BLaER1 (cell line): ENCODE measurements at regions not wholly inside any gene's neighbourhood (a gene's known extent, or its start where the extent isn't known, plus 50 kb on each side); places are given as distances from the start of the nearest gene placed in this dataset.

ENCODE experiments used
- H3K27ac ChIP-seq: shearing (Covaris generic); formaldehyde crosslinking; 2 replicates; pipeline ENCODE4 v1.8.1; 2022
- H3K27me3 ChIP-seq: shearing (Covaris generic); formaldehyde crosslinking; 2 replicates; pipeline ENCODE4 v1.8.1; 2022
- H3K36me3 ChIP-seq: shearing (Covaris generic); formaldehyde crosslinking; 2 replicates; pipeline ENCODE4 v1.8.1; 2022
- H3K4me1 ChIP-seq: shearing (Covaris generic); formaldehyde crosslinking; 2 replicates; pipeline ENCODE4 v1.8.1; 2022
- H3K4me2 ChIP-seq: shearing (Covaris generic); formaldehyde crosslinking; 2 replicates; pipeline ENCODE4 v1.8.1; 2022
- H3K4me3 ChIP-seq: shearing (Covaris generic); formaldehyde crosslinking; 2 replicates; pipeline ENCODE4 v1.8.1; 2022
- H3K9ac ChIP-seq: shearing (Covaris generic); formaldehyde crosslinking; 2 replicates; pipeline ENCODE4 v1.8.1; 2022
- H3K9me3 ChIP-seq: shearing (Covaris generic); formaldehyde crosslinking; 2 replicates; pipeline ENCODE4 v1.8.1; 2022
- H4K20me1 ChIP-seq: shearing (Covaris generic); formaldehyde crosslinking; 2 replicates; pipeline ENCODE4 v1.8.1; 2022
- Cebpa-rat ChIP-seq: shearing (Covaris generic); IDR thresholded peaks from 2 replicates; pipeline ENCODE4 v1.8.1; 2022

DNA sequence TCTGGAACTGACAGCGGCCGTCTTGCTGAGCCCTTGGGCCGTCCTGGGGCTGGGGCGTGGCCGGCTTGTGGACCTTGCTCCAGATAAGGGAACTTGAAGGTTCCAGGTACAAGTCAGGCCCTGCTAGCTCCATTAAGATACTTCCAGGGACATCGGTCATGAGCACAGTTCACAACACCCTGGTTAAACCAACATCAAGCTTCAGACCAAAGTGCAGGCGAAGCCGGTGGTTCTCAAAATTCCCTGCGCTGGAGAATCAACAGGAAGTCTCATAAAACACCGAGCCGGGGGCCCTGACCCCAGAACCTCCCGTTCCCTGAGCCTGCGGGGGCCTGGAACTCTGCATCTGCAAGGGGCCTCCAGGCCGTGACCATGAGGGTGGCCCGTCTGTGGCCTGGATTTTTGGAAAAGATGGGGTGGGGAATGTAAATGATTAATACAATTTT lies 1043.8 kb downstream of the BRD1 start:
- no peaks in the 10 kb centered on the region for H3K4me1 ChIP-seq
- no peak overlapping the region for H3K4me2 ChIP-seq
- H3K9me3 ChIP-seq: peaks cover 10% of the 10 kb centered on the region
- H3K36me3 ChIP-seq: no peaks in the 10 kb centered on the region
- H3K4me3 ChIP-seq: no peak overlapping the region
- no peak overlapping the region for H3K27ac ChIP-seq
- H3K27me3 ChIP-seq: no peaks in the 10 kb centered on the region
- H4K20me1 ChIP-seq: no peaks in the 10 kb centered on the region
- no peak for TF ChIP-seq Cebpa-rat
- no peak overlapping the region for H3K9ac ChIP-seq

DNA sequence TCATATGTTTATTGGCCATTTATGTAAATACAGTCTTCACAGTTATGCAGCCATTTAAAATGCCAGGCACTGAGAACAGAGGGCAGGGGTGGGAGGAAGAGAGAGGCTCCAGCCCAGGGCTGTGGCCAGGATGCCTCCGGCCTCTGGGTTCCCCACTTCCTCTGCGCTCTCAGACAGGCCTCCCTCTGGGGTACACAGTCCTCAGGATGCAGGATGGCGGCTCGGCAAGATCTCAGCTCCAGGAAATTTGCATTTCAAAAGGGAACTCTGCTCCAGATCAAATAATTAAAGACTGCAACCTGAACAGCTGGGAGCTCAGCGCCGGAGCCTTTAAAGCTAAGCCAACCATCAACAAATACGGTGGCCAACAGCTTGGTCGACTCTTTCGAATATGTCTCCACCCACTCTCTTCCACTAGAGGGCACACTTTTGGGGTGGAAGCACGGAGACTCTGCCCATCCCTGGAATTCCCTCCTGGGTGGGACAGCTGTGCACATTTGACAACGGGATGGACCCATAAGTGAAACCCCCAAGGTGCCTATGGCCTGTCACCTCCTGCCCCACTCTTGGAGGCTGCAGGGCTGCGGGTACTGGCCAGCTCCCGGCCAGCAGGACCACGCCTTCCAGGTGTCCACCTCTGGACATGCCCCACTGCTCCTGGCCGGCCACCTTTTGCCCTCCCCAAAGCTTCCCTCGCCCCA lies 1044.7 kb downstream of the BRD1 start:
- Histone ChIP-seq H3K27me3 (no peaks in the 10 kb centered on the region), H3K4me3 (no peak overlapping the region), H3K27ac (no peak overlapping the region), H3K4me1 (no peaks in the 10 kb centered on the region), H3K9me3 (peaks cover 19% of the 10 kb centered on the region), H3K36me3 (no peaks in the 10 kb centered on the region), H4K20me1 (no peaks in the 10 kb centered on the region), H3K4me2 (no peak overlapping the region), H3K9ac (no peak overlapping the region)
- TF ChIP-seq Cebpa-rat: no peak

DNA sequence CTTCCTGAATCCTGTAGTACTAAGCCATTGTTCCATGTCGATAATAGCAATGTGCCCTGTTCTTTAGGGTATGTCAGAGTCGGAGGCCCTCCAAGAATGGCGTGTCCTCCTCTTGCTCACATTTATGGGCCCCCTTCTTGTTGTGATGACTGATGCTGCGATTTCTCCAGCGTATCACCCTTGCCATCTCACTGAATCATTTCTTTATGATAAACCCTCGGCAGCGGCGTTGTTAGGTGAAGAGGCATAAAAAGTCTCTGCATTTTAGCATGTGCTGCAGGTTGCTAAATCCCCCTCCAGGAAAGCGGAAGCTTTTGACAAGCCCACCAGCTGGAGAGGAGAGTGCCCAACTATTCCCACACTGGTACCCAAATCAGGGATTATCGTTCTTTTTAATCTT lies 1045.3 kb downstream of the BRD1 start:
- H3K4me3 ChIP-seq: no peak overlapping the region
- peaks cover 25% of the 10 kb centered on the region for H3K9me3 ChIP-seq

DNA sequence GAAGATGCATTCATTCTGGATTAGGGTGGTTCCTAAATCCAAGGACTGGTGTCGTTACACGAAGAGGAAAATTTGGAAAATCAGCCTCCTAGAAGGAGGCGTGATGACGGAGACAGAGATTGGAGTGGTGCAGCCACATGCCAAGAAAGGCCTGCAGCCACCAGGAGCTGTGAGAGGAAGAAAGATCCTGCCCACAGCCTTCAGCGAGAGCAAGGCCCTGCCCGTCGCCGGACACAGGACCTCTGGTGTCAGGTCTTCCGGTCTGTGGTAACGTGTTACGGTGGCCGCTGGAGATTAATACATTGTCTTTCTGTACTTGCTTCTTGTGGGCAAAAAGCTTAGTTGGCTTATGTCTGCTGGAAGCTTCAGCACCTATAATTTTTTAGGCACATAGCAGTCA lies 1045.8 kb downstream of the BRD1 start:
- Histone ChIP-seq H3K27me3 (no peaks in the 10 kb centered on the region), H3K36me3 (no peaks in the 10 kb centered on the region), H3K27ac (no peak overlapping the region), H3K4me2 (no peak overlapping the region), H3K4me1 (no peaks in the 10 kb centered on the region), H4K20me1 (no peaks in the 10 kb centered on the region), H3K9ac (no peak overlapping the region), H3K4me3 (no peak overlapping the region), H3K9me3 (peaks cover 30% of the 10 kb centered on the region)
- no peak for TF ChIP-seq Cebpa-rat

More for the DNA sequence above, 1045.3 kb downstream of the BRD1 start:
- no peak overlapping the region for H3K27ac ChIP-seq
- no peaks in the 10 kb centered on the region for H3K36me3 ChIP-seq
- TF ChIP-seq Cebpa-rat: no peak
- H3K4me2 ChIP-seq: no peak overlapping the region
- H3K27me3 ChIP-seq: no peaks in the 10 kb centered on the region
- no peaks in the 10 kb centered on the region for H3K4me1 ChIP-seq
- no peak overlapping the region for H3K9ac ChIP-seq
- H4K20me1 ChIP-seq: no peaks in the 10 kb centered on the region

DNA sequence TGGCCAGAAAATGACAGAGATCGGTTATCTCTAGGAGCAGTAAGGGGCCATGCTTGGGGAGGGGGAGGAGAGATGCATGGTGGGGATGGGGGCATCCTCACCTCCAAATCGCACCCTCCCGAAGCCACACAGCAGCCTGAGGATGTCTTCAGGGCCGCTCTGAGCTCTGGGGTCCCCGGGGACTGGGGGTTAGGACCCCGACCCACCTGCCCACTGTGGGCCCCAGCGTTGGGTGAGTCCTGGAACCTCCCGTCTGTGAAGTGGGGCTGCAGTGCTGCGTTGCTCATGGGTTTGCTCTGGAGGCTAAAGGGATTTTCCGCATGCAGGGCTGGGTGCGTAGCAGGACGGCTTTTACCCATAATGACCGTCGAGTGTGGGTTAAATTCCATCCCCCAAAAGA lies 1046.3 kb downstream of the BRD1 start:
- Histone ChIP-seq H3K4me3 (no peak overlapping the region), H3K36me3 (no peaks in the 10 kb centered on the region), H3K9me3 (peaks cover 35% of the 10 kb centered on the region), H4K20me1 (no peaks in the 10 kb centered on the region), H3K27me3 (no peaks in the 10 kb centered on the region), H3K4me1 (no peaks in the 10 kb centered on the region), H3K27ac (no peak overlapping the region), H3K4me2 (no peak overlapping the region), H3K9ac (no peak overlapping the region)
- TF ChIP-seq Cebpa-rat: no peak

DNA sequence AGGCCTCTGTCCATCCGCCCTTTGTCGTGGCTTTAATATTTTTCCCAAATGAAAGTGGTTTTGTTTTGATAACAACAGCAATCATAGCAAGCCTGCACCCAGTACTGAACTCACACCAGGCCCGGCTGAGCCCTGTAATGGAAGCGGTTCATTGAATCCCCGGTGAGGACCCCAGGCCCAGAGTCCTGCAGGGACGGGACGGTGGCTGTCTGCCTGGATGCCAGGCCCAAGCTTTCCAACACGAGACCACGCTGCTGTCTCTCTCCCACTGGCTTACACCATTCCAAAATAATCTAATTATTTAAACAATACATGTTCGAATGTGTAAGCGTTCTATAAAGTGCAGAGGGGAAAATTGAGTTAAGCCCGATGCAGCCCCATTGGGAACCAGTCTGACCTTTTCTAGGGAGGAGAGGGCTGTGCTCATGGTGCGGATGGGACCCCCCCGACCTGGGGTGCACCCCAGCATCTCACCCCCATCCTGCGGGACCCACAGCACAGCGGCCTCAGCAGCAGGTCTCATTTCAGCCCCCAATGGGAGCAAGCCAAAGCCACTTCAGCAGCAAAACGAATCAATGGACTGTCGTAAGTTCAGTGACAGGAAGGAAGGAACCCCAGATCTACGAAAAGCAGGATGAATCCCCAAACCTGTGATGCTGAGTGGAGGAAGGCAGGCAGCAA lies 1046.9 kb downstream of the BRD1 start:
- Histone ChIP-seq H3K4me3 (no peak overlapping the region), H4K20me1 (no peaks in the 10 kb centered on the region), H3K36me3 (peaks cover 3% of the 10 kb centered on the region; the same call in 1 of the 2 replicates), H3K4me1 (no peaks in the 10 kb centered on the region), H3K4me2 (no peak overlapping the region), H3K9me3 (peaks cover 41% of the 10 kb centered on the region), H3K9ac (no peak overlapping the region), H3K27ac (no peak overlapping the region), H3K27me3 (no peaks in the 10 kb centered on the region)
- no peak for TF ChIP-seq Cebpa-rat

DNA sequence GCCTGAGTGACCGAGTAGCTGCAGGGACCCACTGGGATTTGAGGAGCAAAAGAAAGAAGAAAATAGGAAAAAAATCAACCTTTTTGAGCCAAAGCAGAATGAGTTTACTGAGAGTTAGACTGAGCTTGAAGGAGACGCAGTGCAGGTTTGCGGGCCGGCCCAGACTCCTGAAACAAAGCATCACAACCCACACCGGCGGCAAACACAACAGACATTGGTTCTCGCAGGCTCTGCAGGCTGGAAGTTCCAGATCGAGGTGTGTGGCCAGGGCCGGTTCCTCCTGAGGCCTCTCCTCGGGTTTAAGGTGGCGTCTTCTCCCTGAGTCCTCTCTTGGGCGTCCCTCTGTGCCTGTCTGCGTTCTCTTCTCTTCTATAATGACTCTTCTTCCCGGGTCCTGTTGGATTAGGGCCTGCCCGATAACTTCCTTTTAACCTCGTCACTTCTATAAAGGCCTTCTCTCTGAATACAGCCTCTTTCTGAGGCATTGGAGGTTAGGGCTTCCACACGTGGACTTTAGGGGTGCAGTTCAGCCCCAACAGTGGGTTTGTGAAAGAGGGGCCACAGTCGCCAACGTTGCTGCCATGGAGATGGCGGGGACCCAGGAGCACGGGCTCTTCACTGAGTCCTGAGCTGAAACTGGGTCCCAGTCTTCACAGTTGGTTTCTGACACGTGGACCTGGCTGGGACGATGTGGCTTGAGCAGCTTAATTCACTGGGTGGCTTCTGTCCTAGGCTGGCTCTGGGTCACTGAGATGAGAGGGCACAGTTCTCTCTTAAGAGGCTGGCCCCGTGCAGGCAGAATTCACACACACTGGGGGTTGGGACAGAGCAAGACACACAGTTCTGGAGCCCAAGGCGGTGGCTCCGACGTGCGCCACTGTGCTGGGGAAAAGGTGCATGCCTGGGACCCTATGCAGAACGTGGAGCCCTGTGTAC lies 1047.7 kb downstream of the BRD1 start:
- TF ChIP-seq Cebpa-rat: no peak
- H3K27ac ChIP-seq: no peak overlapping the region

DNA sequence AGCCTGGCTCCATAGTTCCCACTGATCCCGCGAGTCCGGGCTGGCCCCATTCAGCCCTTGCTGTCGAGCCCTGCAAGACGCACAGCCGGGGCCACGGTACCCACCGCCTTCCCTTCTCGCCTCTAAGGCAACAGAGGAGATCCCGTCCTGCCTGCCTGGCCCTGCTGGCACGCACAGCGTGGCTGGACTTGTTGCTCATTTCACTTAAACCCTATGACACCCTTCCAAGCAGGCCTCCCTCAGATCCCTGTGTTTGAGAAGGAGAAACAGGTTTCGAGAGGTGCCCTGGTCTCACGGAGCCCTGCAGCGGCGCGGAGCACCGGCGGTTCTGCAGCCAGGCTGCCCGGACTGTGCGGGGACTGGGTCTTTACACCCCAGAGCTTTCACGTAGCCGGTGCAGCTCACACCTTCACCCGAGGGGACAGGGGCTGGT lies 1048.4 kb downstream of the BRD1 start:
- TF ChIP-seq Cebpa-rat: no peak
- Histone ChIP-seq H4K20me1 (no peaks in the 10 kb centered on the region), H3K27ac (no peak overlapping the region), H3K4me3 (no peak overlapping the region), H3K9ac (no peak overlapping the region), H3K27me3 (no peaks in the 10 kb centered on the region), H3K9me3 (peaks cover 51% of the 10 kb centered on the region), H3K4me2 (no peak overlapping the region), H3K36me3 (peaks cover 3% of the 10 kb centered on the region; the same call in 1 of the 2 replicates), H3K4me1 (no peaks in the 10 kb centered on the region)

More for the DNA sequence above, 1047.7 kb downstream of the BRD1 start:
- H3K9ac ChIP-seq: no peak overlapping the region
- no peaks in the 10 kb centered on the region for H3K4me1 ChIP-seq
- peaks cover 48% of the 10 kb centered on the region for H3K9me3 ChIP-seq
- H3K4me3 ChIP-seq: no peak overlapping the region
- no peak overlapping the region for H3K4me2 ChIP-seq
- H3K27me3 ChIP-seq: no peaks in the 10 kb centered on the region
- H3K36me3 ChIP-seq: peaks cover 3% of the 10 kb centered on the region; the same call in 1 of the 2 replicates
- H4K20me1 ChIP-seq: no peaks in the 10 kb centered on the region

DNA sequence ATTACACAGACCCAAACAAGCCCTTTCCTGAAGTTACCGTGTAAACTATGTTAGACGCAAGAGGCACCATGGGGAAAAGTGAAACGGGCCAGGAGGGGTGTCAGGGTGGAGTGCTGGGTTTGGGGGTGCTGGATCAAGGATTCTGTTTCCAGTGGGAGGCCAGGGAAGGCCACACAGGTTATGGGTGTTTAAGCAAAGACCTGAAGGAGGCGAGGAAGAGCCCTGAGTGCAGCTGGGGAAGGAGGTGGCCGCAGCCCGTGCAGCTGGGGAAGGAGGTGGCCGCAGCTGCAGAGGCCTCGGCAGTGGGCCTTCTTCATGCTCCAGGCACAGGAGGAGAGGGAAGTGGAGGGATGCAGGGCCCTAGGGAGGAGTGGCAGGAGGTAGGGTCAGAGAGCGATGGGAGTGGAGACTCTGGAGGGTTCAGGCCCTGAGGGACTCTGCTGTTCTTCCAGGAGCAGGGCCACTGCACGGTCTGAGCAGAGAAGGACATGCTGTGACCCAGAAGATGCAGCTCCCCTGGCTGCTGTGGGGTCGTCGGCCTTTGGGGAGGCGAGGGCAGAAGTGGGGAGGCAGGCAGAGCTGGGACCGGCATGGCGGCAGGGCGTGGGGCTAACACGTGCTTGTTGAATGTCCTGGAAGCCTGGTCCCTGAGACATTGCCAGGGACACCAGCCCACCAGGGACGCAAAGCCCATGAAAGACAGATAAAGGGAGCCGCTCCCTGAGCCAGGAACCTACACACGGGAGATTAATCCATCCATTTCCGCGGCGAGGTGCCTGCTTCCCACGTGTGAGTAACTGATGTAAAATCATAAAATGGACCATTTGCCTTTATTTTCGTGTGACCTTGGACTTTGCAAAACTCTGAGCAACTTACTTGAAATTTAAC lies 1049.1 kb downstream of the BRD1 start:
- Histone ChIP-seq H3K27ac (no peak overlapping the region), H3K27me3 (no peaks in the 10 kb centered on the region), H3K4me3 (no peak overlapping the region), H3K9me3 (peaks cover 51% of the 10 kb centered on the region), H3K4me1 (no peaks in the 10 kb centered on the region), H4K20me1 (no peaks in the 10 kb centered on the region), H3K9ac (no peak overlapping the region), H3K4me2 (no peak overlapping the region), H3K36me3 (peaks cover 3% of the 10 kb centered on the region; the same call in 1 of the 2 replicates)
- TF ChIP-seq Cebpa-rat: no peak
